NT2/D1 (cell line): ENCODE measurements at regions not wholly inside any gene's neighbourhood (a gene's known extent, or its start where the extent isn't known, plus 50 kb on each side); places are given as distances from the start of the nearest gene placed in this dataset.

Experiments used
- YY1 ChIP-seq: IDR thresholded peaks from 2 replicates; pipeline ENCODE4 v1.6.1; 2011; ENCODE audit not compliant: insufficient read length, insufficient read depth
- ZNF274 ChIP-seq: IDR thresholded peaks from 2 replicates; pipeline ENCODE4 v1.6.1; 2011; ENCODE audit warnings: mild to moderate bottlenecking, low read depth, low read length

GRCh38 chr4:79176351-79176750 lies 149.5 kb downstream of the NAA11 start:
- no peak for TF ChIP-seq ZNF274
- no peak for TF ChIP-seq YY1
